ENCODE measurements at regions not wholly inside any gene's neighbourhood (a gene's known extent, or its start where the extent isn't known, plus 50 kb on each side); places are given as distances from the start of the nearest gene placed in this dataset.

DNA sequence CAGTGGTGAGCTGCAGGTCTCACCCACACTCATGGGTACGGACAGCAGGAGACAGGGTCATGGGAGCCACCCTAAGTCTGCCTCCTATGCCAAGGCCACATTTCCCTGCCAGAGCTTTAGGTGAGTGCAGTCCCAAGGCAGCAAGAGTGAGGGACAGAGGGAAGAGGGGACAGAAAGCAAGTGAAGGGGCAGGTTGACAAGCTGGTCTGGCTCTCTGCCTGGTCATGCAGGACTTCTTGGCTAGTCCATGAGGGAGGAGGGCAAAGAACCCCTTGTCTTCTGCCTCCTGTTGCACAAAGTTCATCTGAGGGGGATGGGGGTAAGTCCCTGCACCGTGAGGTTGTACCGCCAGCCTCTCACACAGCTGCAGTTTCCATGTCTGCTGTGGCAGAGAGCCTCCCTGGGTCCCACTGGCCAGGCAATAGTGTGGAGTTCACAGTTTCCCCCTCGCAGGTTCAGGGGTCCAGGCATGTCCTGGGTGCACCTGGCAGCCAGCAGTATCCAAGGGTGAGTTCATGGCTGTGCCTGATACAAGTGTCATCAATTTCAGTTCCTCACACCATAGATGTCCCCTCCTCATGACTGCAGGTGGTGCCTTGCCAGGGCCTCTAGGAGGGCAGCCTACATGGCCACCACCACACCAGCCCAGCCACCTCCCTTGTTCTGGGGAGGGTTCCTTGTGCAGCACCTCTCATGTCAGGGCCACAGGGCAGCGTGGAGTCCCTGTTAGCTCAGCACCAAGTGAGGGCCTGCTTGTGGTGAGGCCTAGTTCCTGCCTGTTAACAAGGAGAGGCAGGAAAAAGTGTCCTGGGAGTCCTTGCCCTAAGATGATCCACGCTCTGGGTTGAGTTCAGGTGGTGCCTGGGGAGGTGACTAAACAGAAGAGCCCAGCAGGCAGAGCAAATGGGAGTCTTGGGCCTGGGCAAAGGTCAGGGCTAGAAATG lies 72.5 kb downstream of the ADRA2C start:
- H3K79me2 ChIP-seq (ENCODE audit: insufficient read depth) = no peaks in the 10 kb centered on the region
- H3K27ac ChIP-seq (ENCODE audit: low read depth in 2 of 2, low read length in 1 of 2) = no peak overlapping the region
- H2AFZ ChIP-seq (ENCODE audit: low read depth) = no peak overlapping the region
- H3K4me2 ChIP-seq = no peak overlapping the region
- no peak overlapping the region for H3K9ac ChIP-seq
- H3K4me3 ChIP-seq (ENCODE audit: low read depth in 2 of 2, low read length in 1 of 2) = no peak overlapping the region
- no peaks in the 10 kb centered on the region for H3F3A ChIP-seq (replicated peaks; ENCODE audit: insufficient read depth)
- H3K36me3 ChIP-seq (replicated peaks in 1 of 2; ENCODE audit: control insufficient read depth in 1 of 2, insufficient read depth in 2 of 2, low read length in 1 of 2) = no peaks in the 10 kb centered on the region
- no peaks in the 10 kb centered on the region for H3K9me3 ChIP-seq
- peaks cover 0 to 17% of the 10 kb centered on the region in 2 experiments; a peak in 1 of 4 replicates for H3K4me1 ChIP-seq (ENCODE audit: control insufficient read depth in 1 of 2, insufficient read depth in 2 of 2, low read depth in 1 of 2, low read length in 1 of 2)
- H3K9me2 ChIP-seq = no peaks in the 10 kb centered on the region
- no peaks in the 10 kb centered on the region for H3K27me3 ChIP-seq (ENCODE audit: insufficient read depth)
- TF ChIP-seq POLR2AphosphoS5 (IDR thresholded peaks at IDR 0.05; ENCODE audit: low read depth, low read length) = no peak
- TF ChIP-seq, protein P1, sequence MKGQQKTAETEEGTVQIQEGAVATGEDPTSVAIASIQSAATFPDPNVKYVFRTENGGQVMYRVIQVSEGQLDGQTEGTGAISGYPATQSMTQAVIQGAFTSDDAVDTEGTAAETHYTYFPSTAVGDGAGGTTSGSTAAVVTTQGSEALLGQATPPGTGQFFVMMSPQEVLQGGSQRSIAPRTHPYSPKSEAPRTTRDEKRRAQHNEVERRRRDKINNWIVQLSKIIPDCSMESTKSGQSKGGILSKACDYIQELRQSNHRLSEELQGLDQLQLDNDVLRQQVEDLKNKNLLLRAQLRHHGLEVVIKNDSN (IDR thresholded peaks at IDR 0.05; ENCODE audit: borderline replicate concordance, low read depth) = no peak
- no peak for TF ChIP-seq TCF12 (IDR thresholded peaks at IDR 0.05)
- TF ChIP-seq, protein P2, sequence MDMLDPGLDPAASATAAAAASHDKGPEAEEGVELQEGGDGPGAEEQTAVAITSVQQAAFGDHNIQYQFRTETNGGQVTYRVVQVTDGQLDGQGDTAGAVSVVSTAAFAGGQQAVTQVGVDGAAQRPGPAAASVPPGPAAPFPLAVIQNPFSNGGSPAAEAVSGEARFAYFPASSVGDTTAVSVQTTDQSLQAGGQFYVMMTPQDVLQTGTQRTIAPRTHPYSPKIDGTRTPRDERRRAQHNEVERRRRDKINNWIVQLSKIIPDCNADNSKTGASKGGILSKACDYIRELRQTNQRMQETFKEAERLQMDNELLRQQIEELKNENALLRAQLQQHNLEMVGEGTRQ (IDR thresholded peaks at IDR 0.05; ENCODE audit: borderline replicate concordance, low read depth, low read length) = no peak
- TF ChIP-seq NRF1 (IDR thresholded peaks at IDR 0.05; ENCODE audit: low read depth, low read length) = no peak
- TF ChIP-seq TAF1 (IDR thresholded peaks at IDR 0.05; ENCODE audit: borderline replicate concordance, low read depth, low read length) = no peak
- TF ChIP-seq GATA2 (CRISPR knock-in tag; IDR thresholded peaks at IDR 0.05) = no peak
- TF ChIP-seq RCOR1 (IDR thresholded peaks at IDR 0.05; ENCODE audit: low read length) = no peak
- TF ChIP-seq, protein P3, sequence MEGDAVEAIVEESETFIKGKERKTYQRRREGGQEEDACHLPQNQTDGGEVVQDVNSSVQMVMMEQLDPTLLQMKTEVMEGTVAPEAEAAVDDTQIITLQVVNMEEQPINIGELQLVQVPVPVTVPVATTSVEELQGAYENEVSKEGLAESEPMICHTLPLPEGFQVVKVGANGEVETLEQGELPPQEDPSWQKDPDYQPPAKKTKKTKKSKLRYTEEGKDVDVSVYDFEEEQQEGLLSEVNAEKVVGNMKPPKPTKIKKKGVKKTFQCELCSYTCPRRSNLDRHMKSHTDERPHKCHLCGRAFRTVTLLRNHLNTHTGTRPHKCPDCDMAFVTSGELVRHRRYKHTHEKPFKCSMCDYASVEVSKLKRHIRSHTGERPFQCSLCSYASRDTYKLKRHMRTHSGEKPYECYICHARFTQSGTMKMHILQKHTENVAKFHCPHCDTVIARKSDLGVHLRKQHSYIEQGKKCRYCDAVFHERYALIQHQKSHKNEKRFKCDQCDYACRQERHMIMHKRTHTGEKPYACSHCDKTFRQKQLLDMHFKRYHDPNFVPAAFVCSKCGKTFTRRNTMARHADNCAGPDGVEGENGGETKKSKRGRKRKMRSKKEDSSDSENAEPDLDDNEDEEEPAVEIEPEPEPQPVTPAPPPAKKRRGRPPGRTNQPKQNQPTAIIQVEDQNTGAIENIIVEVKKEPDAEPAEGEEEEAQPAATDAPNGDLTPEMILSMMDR (IDR thresholded peaks at IDR 0.05) = no peak
- no peak for TF ChIP-seq TEAD4 (IDR thresholded peaks at IDR 0.05; ENCODE audit: borderline replicate concordance, insufficient read depth)
- TF ChIP-seq, protein P4, sequence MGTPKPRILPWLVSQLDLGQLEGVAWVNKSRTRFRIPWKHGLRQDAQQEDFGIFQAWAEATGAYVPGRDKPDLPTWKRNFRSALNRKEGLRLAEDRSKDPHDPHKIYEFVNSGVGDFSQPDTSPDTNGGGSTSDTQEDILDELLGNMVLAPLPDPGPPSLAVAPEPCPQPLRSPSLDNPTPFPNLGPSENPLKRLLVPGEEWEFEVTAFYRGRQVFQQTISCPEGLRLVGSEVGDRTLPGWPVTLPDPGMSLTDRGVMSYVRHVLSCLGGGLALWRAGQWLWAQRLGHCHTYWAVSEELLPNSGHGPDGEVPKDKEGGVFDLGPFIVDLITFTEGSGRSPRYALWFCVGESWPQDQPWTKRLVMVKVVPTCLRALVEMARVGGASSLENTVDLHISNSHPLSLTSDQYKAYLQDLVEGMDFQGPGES (IDR thresholded peaks at IDR 0.05; ENCODE audit: low read depth, low read length) = no peak
- no peak for DNase-seq
- POLR2A ChIA-PET = no interaction called here
- H4K20me1 ChIP-seq (ENCODE audit: insufficient read depth) = no peaks in the 10 kb centered on the region
- CTCF ChIA-PET = interaction anchor here (0.8 kb wide), 1 partner anchor 31 kb away, joined by 4 read pairs; no protein-coding TSS in a partner anchor
- WGBS (ENCODE audit: low lambda C conversion rate) = 10% methylated on average over 4 of the region's 6 CpGs
